ENCODE measurements at regions not wholly inside any gene's neighbourhood (a gene's known extent, or its start where the extent isn't known, plus 50 kb on each side); places are given as distances from the start of the nearest gene placed in this dataset.

DNA sequence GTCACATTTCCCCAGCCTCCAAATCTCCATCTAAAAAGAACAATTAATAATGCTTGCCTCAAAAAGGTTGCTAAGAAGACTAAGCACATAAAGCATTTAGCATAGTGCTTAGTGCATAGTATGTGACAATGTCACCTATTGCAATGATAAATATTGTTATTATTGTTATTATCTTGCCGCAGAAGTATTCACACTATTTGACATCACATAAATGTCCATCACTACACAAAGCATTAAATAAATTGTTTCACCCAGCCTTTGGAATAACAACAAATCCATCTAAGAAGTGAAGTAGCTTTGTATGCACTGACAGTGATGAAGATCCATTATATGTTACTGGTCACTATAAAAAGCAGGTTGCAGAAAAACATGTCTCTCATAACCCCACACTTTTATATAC lies 2263.9 kb upstream of the WWC1 start:
- no peak for DNase-seq
- intact Hi-C loops (cut with DNase I; ENCODE audit: low total_unique reads) = no loop called here
- no peak for ATAC-seq
- Histone ChIP-seq H3K9me3 (no peaks in the 10 kb centered on the region), H3K27me3 (no peaks in the 10 kb centered on the region), H3K4me1 (no peaks in the 10 kb centered on the region), H3K36me3 (no peaks in the 10 kb centered on the region), H3K4me3 (no peak overlapping the region), H3K27ac (no peak overlapping the region)
- TF ChIP-seq, protein P1, sequence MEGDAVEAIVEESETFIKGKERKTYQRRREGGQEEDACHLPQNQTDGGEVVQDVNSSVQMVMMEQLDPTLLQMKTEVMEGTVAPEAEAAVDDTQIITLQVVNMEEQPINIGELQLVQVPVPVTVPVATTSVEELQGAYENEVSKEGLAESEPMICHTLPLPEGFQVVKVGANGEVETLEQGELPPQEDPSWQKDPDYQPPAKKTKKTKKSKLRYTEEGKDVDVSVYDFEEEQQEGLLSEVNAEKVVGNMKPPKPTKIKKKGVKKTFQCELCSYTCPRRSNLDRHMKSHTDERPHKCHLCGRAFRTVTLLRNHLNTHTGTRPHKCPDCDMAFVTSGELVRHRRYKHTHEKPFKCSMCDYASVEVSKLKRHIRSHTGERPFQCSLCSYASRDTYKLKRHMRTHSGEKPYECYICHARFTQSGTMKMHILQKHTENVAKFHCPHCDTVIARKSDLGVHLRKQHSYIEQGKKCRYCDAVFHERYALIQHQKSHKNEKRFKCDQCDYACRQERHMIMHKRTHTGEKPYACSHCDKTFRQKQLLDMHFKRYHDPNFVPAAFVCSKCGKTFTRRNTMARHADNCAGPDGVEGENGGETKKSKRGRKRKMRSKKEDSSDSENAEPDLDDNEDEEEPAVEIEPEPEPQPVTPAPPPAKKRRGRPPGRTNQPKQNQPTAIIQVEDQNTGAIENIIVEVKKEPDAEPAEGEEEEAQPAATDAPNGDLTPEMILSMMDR (IDR thresholded peaks at IDR 0.05 in 4 of 5, conservative IDR thresholded peaks at IDR 0.05 in 1 of 5) = no peak
- no peak for TF ChIP-seq POLR2A (IDR thresholded peaks at IDR 0.05)
- in situ Hi-C loops (cut with MboI; ENCODE audit: low sequenced_read_pairs in 4 of 4) = no loop called here

- TF ChIP-seq, protein P1 (IDR thresholded peaks at IDR 0.05 in 4 of 5, conservative IDR thresholded peaks at IDR 0.05 in 1 of 5) = no peak
- TF ChIP-seq POLR2A (IDR thresholded peaks at IDR 0.05) = no peak
- in situ Hi-C loops (cut with MboI; ENCODE audit: low sequenced_read_pairs in 4 of 4) (no loop called here), intact Hi-C loops (cut with DNase I; ENCODE audit: low total_unique reads) (no loop called here)
- no peaks in the 10 kb centered on the region for H3K9me3 ChIP-seq
- no peak overlapping the region for H3K4me3 ChIP-seq
- no peaks in the 10 kb centered on the region for H3K4me1 ChIP-seq
- H3K27me3 ChIP-seq = no peaks in the 10 kb centered on the region
- DNase-seq = no peak
- no peaks in the 10 kb centered on the region for H3K36me3 ChIP-seq
- no peak for ATAC-seq
- H3K27ac ChIP-seq = no peak overlapping the region
These were observed 2259.5 kb upstream of the WWC1 start for GRCh38 chr5:166031926-166032325.

DNA sequence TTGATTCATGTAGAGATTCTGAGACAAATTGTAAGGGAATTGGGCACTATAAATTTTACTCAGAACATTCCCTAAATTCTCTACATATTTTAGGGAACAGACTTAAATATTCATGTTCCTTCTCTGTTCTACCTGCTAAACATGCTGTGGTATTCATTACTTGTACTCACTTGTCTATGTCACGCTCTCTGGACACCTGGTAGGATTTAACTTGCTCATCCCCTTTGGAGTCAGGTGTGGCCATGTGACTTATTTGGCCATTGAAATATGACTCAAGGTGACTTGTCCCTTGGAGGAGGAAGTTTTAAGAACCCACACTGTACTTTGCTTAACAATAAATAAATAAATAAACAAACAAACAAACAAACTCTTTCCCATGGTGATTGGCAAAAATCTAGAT lies 2258.8 kb upstream of the WWC1 start:
- no peak for TF ChIP-seq POLR2A (IDR thresholded peaks at IDR 0.05)
- TF ChIP-seq, protein P1 (IDR thresholded peaks at IDR 0.05 in 4 of 5, conservative IDR thresholded peaks at IDR 0.05 in 1 of 5) = no peak
- ATAC-seq (no peak), DNase-seq (no peak)
- H3K9me3 ChIP-seq = no peaks in the 10 kb centered on the region
- intact Hi-C loops (cut with DNase I; ENCODE audit: low total_unique reads) (no loop called here), in situ Hi-C loops (cut with MboI; ENCODE audit: low sequenced_read_pairs in 4 of 4) (no loop called here)
- no peak overlapping the region for H3K4me3 ChIP-seq
- no peaks in the 10 kb centered on the region for H3K27me3 ChIP-seq
- no peaks in the 10 kb centered on the region for H3K36me3 ChIP-seq
- H3K27ac ChIP-seq = no peak overlapping the region
- no peaks in the 10 kb centered on the region for H3K4me1 ChIP-seq

DNA sequence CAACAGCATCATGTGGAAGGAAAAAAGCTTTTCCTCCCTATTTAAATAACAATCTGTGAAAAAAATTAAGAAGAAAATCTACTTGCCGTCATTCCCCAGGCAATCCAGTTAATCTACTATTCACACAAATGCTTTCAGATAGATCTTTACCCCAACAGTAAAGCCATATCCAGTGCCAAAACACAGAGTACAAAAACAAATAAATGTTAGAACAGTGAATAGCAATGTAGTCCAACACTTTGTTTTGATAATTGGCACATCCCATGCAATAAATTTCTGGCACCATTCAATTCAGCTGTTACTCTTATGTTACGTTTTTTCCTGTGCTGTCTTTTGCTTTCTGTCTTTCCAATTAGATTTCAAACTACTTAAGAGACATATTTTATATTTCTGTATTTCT lies 2245.5 kb upstream of the WWC1 start:
- intact Hi-C loops (cut with DNase I; ENCODE audit: low total_unique reads) (no loop called here), in situ Hi-C loops (cut with MboI; ENCODE audit: low sequenced_read_pairs in 4 of 4) (no loop called here)
- DNase-seq = no peak
- Histone ChIP-seq H3K4me3 (no peak overlapping the region), H3K36me3 (no peaks in the 10 kb centered on the region), H3K27ac (no peak overlapping the region), H3K9me3 (no peaks in the 10 kb centered on the region), H3K4me1 (no peaks in the 10 kb centered on the region), H3K27me3 (no peaks in the 10 kb centered on the region)
- no peak for ATAC-seq
- no peak for TF ChIP-seq POLR2A (IDR thresholded peaks at IDR 0.05)
- TF ChIP-seq, protein P1 (IDR thresholded peaks at IDR 0.05 in 4 of 5, conservative IDR thresholded peaks at IDR 0.05 in 1 of 5) = no peak

GRCh38 chr5:166046956-166047355 lies 2244.5 kb upstream of the WWC1 start:
- Histone ChIP-seq H3K27ac (no peak overlapping the region), H3K36me3 (no peaks in the 10 kb centered on the region), H3K27me3 (no peaks in the 10 kb centered on the region), H3K9me3 (no peaks in the 10 kb centered on the region), H3K4me3 (no peak overlapping the region), H3K4me1 (no peaks in the 10 kb centered on the region)
- in situ Hi-C loops (cut with MboI; ENCODE audit: low sequenced_read_pairs in 4 of 4) = no loop called here
- intact Hi-C loops (cut with DNase I; ENCODE audit: low total_unique reads) = no loop called here
- TF ChIP-seq, protein P1 (IDR thresholded peaks at IDR 0.05 in 4 of 5, conservative IDR thresholded peaks at IDR 0.05 in 1 of 5) = no peak
- DNase-seq (no peak), ATAC-seq (no peak)

All from gastrocnemius medialis (tissue), 4 donors.